ENCODE measurements at regions not wholly inside any gene's neighbourhood (a gene's known extent, or its start where the extent isn't known, plus 50 kb on each side); places are given as distances from the start of the nearest gene placed in this dataset.

GRCh38 chr10:2128991-2129390, 391.7 kb upstream of the ADARB2 start:
- H3K36me3 ChIP-seq: no peaks in the 10 kb centered on the region
- intact Hi-C loops (cut with DNase I): no loop called here
- DNase-seq (ENCODE audit: extremely low spot score in 2 of 2): no peak
- H3K4me3 ChIP-seq: no peak overlapping the region
- H3K4me1 ChIP-seq: no peaks in the 10 kb centered on the region
- H3K27ac ChIP-seq: no peak overlapping the region
- TF ChIP-seq, protein P1, sequence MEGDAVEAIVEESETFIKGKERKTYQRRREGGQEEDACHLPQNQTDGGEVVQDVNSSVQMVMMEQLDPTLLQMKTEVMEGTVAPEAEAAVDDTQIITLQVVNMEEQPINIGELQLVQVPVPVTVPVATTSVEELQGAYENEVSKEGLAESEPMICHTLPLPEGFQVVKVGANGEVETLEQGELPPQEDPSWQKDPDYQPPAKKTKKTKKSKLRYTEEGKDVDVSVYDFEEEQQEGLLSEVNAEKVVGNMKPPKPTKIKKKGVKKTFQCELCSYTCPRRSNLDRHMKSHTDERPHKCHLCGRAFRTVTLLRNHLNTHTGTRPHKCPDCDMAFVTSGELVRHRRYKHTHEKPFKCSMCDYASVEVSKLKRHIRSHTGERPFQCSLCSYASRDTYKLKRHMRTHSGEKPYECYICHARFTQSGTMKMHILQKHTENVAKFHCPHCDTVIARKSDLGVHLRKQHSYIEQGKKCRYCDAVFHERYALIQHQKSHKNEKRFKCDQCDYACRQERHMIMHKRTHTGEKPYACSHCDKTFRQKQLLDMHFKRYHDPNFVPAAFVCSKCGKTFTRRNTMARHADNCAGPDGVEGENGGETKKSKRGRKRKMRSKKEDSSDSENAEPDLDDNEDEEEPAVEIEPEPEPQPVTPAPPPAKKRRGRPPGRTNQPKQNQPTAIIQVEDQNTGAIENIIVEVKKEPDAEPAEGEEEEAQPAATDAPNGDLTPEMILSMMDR (IDR thresholded peaks at IDR 0.05): no peak
- TF ChIP-seq POLR2AphosphoS5 (IDR thresholded peaks at IDR 0.05; ENCODE audit: insufficient read depth in 1 of 2, low read depth in 1 of 2) (no peak), POLR2A (IDR thresholded peaks at IDR 0.05) (no peak)
- no peaks in the 10 kb centered on the region for H3K9me3 ChIP-seq
- H3K27me3 ChIP-seq: no peaks in the 10 kb centered on the region

GRCh38 chr10:2124135-2124534, 386.8 kb upstream of the ADARB2 start:
- H3K9me3 ChIP-seq: no peaks in the 10 kb centered on the region
- H3K4me3 ChIP-seq: no peak overlapping the region
- no peaks in the 10 kb centered on the region for H3K27me3 ChIP-seq
- no peaks in the 10 kb centered on the region for H3K4me1 ChIP-seq
- intact Hi-C loops (cut with DNase I): no loop called here
- no peaks in the 10 kb centered on the region for H3K36me3 ChIP-seq
- TF ChIP-seq POLR2AphosphoS5 (IDR thresholded peaks at IDR 0.05; ENCODE audit: insufficient read depth in 1 of 2, low read depth in 1 of 2): no peak
- TF ChIP-seq POLR2A (IDR thresholded peaks at IDR 0.05): no peak
- TF ChIP-seq, protein P1 (IDR thresholded peaks at IDR 0.05): no peak
- no peak overlapping the region for H3K27ac ChIP-seq
- no peak for DNase-seq (ENCODE audit: extremely low spot score in 2 of 2)

DNA sequence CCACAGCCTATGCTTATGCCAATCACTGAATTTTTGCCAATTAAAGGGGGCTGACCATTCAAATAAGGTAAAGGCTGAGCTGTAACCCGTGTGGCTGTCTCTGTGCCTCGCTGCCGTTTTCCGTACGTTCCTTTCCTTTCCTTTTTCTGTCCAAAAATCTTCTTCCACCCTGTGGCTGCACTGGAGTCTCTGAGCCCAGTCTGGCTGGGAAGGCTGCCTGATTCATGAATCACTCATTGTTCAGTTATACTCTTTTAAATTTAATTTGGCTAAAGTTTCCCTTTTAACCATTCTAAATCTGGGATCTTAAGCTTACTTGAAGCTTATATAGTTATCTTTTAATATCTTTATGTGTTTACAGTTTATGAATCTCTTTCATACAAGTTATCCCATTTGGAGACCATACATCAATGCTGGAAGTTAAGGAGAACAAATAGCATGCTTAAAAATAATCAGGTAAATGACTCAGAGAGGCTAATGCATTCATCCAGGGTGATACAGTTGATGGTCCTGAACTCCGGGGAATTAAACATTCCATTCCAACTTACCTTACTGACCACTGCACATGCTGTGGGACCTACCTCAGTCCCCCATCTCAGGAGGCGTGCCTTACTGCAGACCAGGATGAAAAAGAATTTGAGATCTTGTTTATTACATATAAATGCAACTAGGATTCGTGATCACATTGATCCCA, 385.3 kb upstream of the ADARB2 start:
- no peak for DNase-seq (ENCODE audit: extremely low spot score in 2 of 2)
- no peaks in the 10 kb centered on the region for H3K27me3 ChIP-seq
- H3K36me3 ChIP-seq: no peaks in the 10 kb centered on the region
- no peaks in the 10 kb centered on the region for H3K4me1 ChIP-seq
- H3K4me3 ChIP-seq: no peak overlapping the region
- H3K27ac ChIP-seq: no peak overlapping the region
- no peaks in the 10 kb centered on the region for H3K9me3 ChIP-seq
- intact Hi-C loops (cut with DNase I): no loop called here
- no peak for TF ChIP-seq POLR2AphosphoS5 (IDR thresholded peaks at IDR 0.05; ENCODE audit: insufficient read depth in 1 of 2, low read depth in 1 of 2)
- TF ChIP-seq POLR2A (IDR thresholded peaks at IDR 0.05): no peak
- TF ChIP-seq, protein P1 (IDR thresholded peaks at IDR 0.05): no peak

DNA sequence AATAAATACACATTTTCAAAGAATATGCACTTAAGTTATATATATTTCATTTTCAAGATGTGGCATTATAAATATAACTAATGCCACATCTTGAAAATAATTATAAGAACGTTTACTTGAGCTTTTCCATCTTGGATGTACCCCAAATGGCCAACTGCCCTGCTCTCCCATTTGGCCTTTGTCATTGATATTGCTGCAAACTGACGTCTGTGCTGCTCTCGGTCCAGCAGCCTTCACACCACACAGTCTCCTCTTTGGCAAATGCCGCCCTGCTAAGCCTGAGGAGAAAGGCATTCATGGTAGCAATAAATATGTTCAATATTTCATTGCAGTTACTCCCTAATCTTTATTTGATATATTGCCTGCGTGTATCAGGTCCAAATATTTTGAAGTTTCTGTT, 384.6 kb upstream of the ADARB2 start:
- Histone ChIP-seq H3K9me3 (no peaks in the 10 kb centered on the region), H3K4me3 (no peak overlapping the region), H3K36me3 (no peaks in the 10 kb centered on the region), H3K27me3 (no peaks in the 10 kb centered on the region), H3K4me1 (no peaks in the 10 kb centered on the region), H3K27ac (no peak overlapping the region)
- no peak for DNase-seq (ENCODE audit: extremely low spot score in 2 of 2)
- intact Hi-C loops (cut with DNase I): no loop called here
- TF ChIP-seq POLR2A (IDR thresholded peaks at IDR 0.05) (no peak), POLR2AphosphoS5 (IDR thresholded peaks at IDR 0.05; ENCODE audit: insufficient read depth in 1 of 2, low read depth in 1 of 2) (no peak)
- TF ChIP-seq, protein P1 (IDR thresholded peaks at IDR 0.05): no peak

GRCh38 chr10:2121315-2121714, 384.0 kb upstream of the ADARB2 start:
- H3K27ac ChIP-seq: no peak overlapping the region
- TF ChIP-seq POLR2A (IDR thresholded peaks at IDR 0.05) (no peak), POLR2AphosphoS5 (IDR thresholded peaks at IDR 0.05; ENCODE audit: insufficient read depth in 1 of 2, low read depth in 1 of 2) (no peak)
- TF ChIP-seq, protein P1 (IDR thresholded peaks at IDR 0.05): no peak
- no peaks in the 10 kb centered on the region for H3K27me3 ChIP-seq
- no peak overlapping the region for H3K4me3 ChIP-seq
- intact Hi-C loops (cut with DNase I): no loop called here
- DNase-seq (ENCODE audit: extremely low spot score in 2 of 2): no peak
- no peaks in the 10 kb centered on the region for H3K4me1 ChIP-seq
- no peaks in the 10 kb centered on the region for H3K36me3 ChIP-seq
- H3K9me3 ChIP-seq: no peaks in the 10 kb centered on the region
